C1 segment of cervical spinal cord (tissue), 14 donors: ENCODE measurements at regions not wholly inside any gene's neighbourhood (a gene's known extent, or its start where the extent isn't known, plus 50 kb on each side); places are given as distances from the start of the nearest gene placed in this dataset.
"Not testable (repeated sequence)": the region's sequence is repeated elsewhere in the genome, so short reads cannot be mapped to it uniquely, and the experiment has no call there.

Experiments
- DNase-seq, 14 donors: peaks; one replicate each; lab custom pipeline; 2025; lab: John Stamatoyannopoulos, UW

- no peak for DNase-seq
Observed at GRCh38 chr6:94902974-94903628, 674.2 kb upstream of the MANEA start.

GRCh38 chr6:94899191-94899590, 678.1 kb upstream of the MANEA start:
- DNase-seq = no peak

GRCh38 chr6:94894300-94894699, 683.0 kb upstream of the MANEA start:
- no peak for DNase-seq

- no peak for DNase-seq
Observed at GRCh38 chr6:94893327-94893726, 684.0 kb upstream of the MANEA start.

GRCh38 chr6:94873819-94874218, 703.5 kb upstream of the MANEA start:
- DNase-seq = not testable (repeated sequence)

GRCh38 chr6:94862112-94862511, 715.2 kb upstream of the MANEA start:
- no peak for DNase-seq

GRCh38 chr6:94859924-94860323, 717.4 kb upstream of the MANEA start:
- DNase-seq = no peak

GRCh38 chr6:94856999-94857398, 720.3 kb upstream of the MANEA start:
- DNase-seq = not testable (repeated sequence)

- not testable (repeated sequence) for DNase-seq
Observed at GRCh38 chr6:94851329-94851728, 726.0 kb upstream of the MANEA start.

- no peak for DNase-seq
Observed at GRCh38 chr6:94845742-94846141, 731.6 kb upstream of the MANEA start.

- no peak for DNase-seq
Observed at GRCh38 chr6:94835264-94835663, 742.1 kb upstream of the MANEA start.

GRCh38 chr6:94813806-94814205, 763.5 kb upstream of the MANEA start:
- DNase-seq = no peak

- DNase-seq = no peak
Observed at GRCh38 chr6:94801344-94801743, 776.0 kb upstream of the MANEA start.

GRCh38 chr6:94785514-94785913, 791.8 kb upstream of the MANEA start:
- no peak for DNase-seq

GRCh38 chr6:94785081-94785480, 792.3 kb upstream of the MANEA start:
- DNase-seq = not testable (repeated sequence)

GRCh38 chr6:94769197-94769596, 808.1 kb upstream of the MANEA start:
- DNase-seq = no peak

- DNase-seq = no peak
Observed at GRCh38 chr6:94751641-94752329, 825.5 kb upstream of the MANEA start.

GRCh38 chr6:94736236-94736635, 841.1 kb upstream of the MANEA start:
- DNase-seq = no peak

- no peak for DNase-seq
Observed at GRCh38 chr6:94735270-94735669, 842.1 kb upstream of the MANEA start.

- no peak for DNase-seq
Observed at GRCh38 chr6:94734751-94735150, 842.6 kb upstream of the MANEA start.

- no peak for DNase-seq
Observed at GRCh38 chr6:94733066-94733465, 844.3 kb upstream of the MANEA start.

GRCh38 chr6:94727710-94728109, 849.6 kb upstream of the MANEA start:
- DNase-seq = no peak

GRCh38 chr6:94721459-94721858, 855.9 kb upstream of the MANEA start:
- no peak for DNase-seq
